ENCODE measurements at regions not wholly inside any gene's neighbourhood (a gene's known extent, or its start where the extent isn't known, plus 50 kb on each side); places are given as distances from the start of the nearest gene placed in this dataset.
"Not testable (repeated sequence)": the region's sequence is repeated elsewhere in the genome, so short reads cannot be mapped to it uniquely, and the experiment has no call there.

- in situ Hi-C loops (cut with HindIII; ENCODE audit: low pct_unique_long_range_greater_than_20kb, low sequenced_read_pairs): no loop called here
Observed at GRCh38 chr1:184828369-184828717, 73.7 kb upstream of the EDEM3 start.

DNA sequence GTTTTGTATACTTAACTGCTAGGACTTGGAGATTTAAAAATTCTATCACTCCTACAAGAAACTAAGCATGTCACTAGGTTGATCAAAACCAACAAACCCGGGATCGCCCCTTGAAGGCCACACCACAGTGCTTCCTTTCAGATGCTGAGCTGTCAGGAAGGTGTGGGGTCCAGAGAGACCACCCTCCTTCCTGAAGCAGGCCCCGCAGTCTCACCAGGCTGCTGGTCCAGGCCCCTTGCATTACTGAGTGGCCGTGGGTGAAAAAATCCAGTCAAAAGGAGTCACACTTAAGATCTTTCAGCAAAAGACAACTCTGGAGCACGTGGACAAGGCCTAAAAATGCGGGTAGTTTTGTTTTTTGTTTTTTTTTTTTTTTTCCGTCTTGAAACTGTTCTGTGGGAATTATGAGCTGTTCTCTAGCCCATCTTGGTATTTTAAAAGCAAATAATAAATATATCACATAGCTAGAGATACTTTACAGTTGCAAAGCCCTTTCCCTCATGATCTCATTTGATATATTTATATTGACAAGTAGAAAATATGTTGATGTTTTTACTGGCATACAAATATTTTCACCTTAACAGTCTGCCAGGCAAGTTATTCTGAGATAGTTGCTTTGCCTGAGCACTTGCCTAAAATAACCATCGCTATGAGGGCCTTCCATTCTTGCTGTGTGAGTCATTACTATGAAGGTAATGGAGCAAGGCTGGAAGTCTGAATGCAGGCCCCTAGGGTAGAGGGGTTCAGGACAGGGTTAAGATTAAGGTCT, 73.1 kb upstream of the EDEM3 start:
- DNase-seq (ENCODE audit: low read depth): peak; percentile 92

More at GRCh38 chr1:184828369-184828717, 73.7 kb upstream of the EDEM3 start:
- no peak for DNase-seq (ENCODE audit: low read depth)

GRCh38 chr1:184826001-184826400, 71.3 kb upstream of the EDEM3 start:
- no peak for DNase-seq (ENCODE audit: low read depth)
- in situ Hi-C loops (cut with HindIII; ENCODE audit: low pct_unique_long_range_greater_than_20kb, low sequenced_read_pairs): no loop called here

More for the DNA sequence above, 73.1 kb upstream of the EDEM3 start:
- in situ Hi-C loops (cut with HindIII; ENCODE audit: low pct_unique_long_range_greater_than_20kb, low sequenced_read_pairs): no loop called here

DNA sequence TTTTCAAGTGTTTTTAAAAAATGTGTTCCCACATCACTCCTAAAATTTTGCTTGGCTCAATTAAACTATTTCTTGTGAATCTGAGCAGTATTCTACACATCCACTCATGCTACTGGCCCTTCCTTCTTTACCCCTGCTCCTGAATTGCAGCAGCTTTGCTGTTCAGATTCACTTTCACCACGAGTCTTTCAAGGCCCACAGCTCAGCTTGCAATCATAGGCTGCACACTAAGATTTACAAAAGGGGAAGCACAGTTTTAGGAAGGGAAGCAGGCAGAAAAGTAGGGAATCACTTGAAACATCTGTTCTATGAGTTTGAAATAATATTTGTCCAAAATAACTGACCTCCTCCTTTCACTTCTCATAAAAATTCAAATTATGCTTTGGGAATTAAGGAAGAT, 70.9 kb upstream of the EDEM3 start:
- in situ Hi-C loops (cut with HindIII; ENCODE audit: low pct_unique_long_range_greater_than_20kb, low sequenced_read_pairs): no loop called here
- no peak for DNase-seq (ENCODE audit: low read depth)

DNA sequence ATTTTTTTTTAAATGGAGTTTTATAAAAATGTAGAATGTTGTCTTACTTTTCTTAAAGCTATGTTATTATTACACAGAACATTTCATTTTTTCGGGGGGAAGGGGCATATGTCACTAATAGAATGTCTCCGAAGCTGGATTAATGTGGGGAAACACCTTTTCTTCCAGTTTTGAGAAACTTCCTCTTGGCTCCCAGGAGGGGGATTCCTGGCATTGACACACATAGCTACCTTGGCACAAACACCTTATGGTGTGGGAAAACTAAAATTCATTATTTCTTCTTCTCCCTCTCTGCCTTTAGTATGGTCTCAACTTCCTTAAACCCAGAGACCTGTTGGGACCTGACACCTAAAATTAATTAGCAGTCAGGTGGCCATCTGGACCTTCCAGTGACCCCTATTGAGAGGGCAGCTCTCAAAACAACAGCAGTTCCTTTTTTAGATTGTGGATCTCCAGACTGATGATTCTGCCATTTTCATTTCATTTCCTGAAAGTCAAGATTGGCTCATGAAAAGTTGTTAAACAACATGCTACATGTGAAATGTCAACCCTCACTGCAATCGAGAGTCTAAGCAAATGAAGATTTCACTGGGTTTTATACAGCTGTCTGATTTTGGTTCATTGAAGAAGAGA, 70.1 kb upstream of the EDEM3 start:
- in situ Hi-C loops (cut with HindIII; ENCODE audit: low pct_unique_long_range_greater_than_20kb, low sequenced_read_pairs): no loop called here
- no peak for DNase-seq (ENCODE audit: low read depth)

DNA sequence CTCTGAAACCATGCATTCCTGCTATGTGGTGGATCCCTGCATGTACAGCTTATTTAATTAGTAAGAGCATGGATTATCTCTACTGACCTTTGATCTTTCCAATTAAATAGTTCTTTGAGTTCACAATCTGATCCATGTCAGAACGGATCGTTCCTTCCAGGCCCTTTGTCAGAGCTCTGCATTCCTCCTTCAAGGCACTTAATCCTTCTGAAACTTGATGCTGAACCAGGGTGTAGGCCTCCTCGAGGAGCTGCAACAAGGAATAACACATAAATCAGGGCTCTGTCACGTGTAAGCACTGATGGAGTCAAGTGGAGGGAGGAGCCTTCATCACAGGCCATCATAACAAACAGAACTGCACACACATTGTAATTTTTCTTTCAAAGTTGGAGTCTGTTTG, 68.4 kb upstream of the EDEM3 start:
- no peak for DNase-seq (ENCODE audit: low read depth)
- in situ Hi-C loops (cut with HindIII; ENCODE audit: low pct_unique_long_range_greater_than_20kb, low sequenced_read_pairs): no loop called here

DNA sequence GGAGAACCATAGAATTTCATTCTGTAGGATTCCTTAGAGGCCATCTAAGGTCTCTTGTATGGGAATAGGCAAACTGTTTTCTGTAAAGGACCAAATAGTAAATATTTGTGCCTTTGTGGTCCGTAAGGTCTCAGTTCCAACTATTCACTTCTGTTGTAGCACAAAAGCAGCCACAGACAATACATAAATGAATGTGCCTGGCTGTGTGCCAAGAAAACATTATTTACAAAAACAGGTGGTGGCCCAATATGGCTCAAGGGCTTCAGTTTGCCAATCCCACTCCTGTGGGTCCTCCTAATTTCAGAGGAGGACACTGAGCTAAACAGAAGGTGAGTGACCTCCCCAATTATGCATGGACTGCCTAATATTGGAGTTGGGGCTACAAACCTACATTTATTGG, 67.6 kb upstream of the EDEM3 start:
- in situ Hi-C loops (cut with HindIII; ENCODE audit: low pct_unique_long_range_greater_than_20kb, low sequenced_read_pairs): no loop called here
- DNase-seq (ENCODE audit: low read depth): no peak

GRCh38 chr1:184821658-184822057, 67.0 kb upstream of the EDEM3 start:
- in situ Hi-C loops (cut with HindIII; ENCODE audit: low pct_unique_long_range_greater_than_20kb, low sequenced_read_pairs): no loop called here

DNA sequence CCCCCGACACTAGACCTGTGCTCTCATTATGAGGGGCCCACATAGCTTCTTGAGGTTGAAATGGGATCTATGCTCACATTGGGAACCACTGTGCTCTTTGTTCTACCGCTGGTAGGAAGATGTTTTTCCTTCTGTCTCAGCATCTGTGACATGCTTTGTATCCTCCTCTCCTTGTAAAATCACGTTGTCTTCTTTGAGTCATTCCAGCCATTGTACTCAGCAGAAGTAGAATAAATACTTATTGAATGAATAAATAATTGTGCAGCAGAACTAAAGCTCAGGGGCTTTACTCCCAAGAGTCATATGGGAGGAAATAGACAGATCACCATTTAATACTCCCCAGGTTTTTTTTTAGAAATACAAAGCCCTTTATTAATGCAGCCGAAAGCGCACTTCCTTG, 66.3 kb upstream of the EDEM3 start:
- no peak for DNase-seq (ENCODE audit: low read depth)
- in situ Hi-C loops (cut with HindIII; ENCODE audit: low pct_unique_long_range_greater_than_20kb, low sequenced_read_pairs): no loop called here

More at GRCh38 chr1:184821658-184822057, 67.0 kb upstream of the EDEM3 start:
- DNase-seq (ENCODE audit: low read depth): no peak

DNA sequence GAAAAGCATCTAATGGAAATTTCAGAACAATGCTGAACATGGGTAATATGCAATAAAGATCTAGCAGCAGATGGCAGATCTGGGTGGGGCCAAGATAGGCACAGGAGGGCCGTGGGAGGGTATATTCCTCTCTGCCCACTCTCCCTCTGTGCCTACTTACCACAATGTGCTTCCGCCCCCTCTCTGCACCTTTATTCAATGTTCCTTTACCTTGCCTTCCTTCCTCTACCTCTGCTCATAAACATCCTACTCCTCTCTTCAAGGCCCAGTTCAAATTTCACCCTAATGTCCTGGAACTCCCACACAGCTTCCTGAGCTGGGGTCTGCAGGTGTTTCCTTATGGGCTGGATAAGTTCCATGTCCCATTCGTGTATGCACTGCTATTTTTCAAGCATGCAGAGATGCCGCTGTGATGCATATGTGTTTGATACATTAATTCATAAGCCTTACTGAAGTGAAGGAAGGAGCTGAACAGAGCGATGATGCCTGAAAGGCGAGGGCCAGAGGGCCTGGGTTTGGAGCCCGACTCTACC, 65.6 kb upstream of the EDEM3 start:
- in situ Hi-C loops (cut with HindIII; ENCODE audit: low pct_unique_long_range_greater_than_20kb, low sequenced_read_pairs): no loop called here
- no peak for DNase-seq (ENCODE audit: low read depth)

DNA sequence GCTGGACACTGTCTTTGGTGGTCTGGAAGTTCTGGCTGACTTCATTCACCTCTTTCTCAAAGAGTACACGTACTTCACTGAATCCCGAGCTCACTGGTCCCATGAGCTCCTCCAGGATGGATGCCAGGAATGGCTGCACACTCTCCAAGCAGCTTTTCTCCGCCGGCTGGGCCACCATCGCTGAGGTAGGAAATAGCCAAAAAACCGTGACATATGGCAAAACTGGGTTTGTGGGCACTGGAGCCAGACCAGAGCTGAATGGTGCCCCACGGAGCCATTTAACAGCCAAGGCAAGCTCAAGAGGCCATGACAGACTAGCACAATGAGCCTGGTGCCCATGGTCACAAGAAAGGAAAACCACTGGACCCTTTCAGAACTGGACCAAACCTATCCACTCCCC, 64.0 kb upstream of the EDEM3 start:
- DNase-seq (ENCODE audit: low read depth): no peak
- in situ Hi-C loops (cut with HindIII; ENCODE audit: low pct_unique_long_range_greater_than_20kb, low sequenced_read_pairs): no loop called here

GRCh38 chr1:184817003-184817402, 62.3 kb upstream of the EDEM3 start:
- in situ Hi-C loops (cut with HindIII; ENCODE audit: low pct_unique_long_range_greater_than_20kb, low sequenced_read_pairs); DNase-seq (ENCODE audit: low read depth): not testable (repeated sequence)

DNA sequence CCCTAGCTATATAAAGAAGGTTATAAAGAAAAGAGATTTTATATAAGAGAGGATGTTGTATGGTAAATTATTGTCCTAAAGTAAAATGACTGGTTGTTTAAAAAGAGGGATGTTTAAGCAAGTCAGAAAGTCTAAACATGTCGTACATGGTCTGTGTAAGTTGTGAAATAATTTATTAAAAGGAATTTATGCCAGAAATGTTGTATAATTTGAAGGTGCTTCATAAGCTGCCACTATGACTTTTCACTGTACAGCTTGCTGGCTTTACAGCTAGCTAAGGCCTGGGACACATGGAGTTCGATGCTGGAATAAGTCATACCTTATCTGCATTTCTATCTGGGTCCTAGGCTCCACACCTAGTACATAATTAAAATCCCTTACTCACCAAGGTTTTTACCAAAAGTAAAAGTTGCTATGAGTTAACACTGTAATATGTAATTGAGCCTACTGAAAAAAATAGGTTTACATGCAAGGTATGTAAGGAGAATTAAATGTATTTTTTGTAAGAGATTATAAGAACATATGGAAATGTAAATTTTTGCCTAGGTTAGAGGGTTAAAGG, 59.0 kb upstream of the EDEM3 start:
- in situ Hi-C loops (cut with HindIII; ENCODE audit: low pct_unique_long_range_greater_than_20kb, low sequenced_read_pairs): no loop called here
- DNase-seq (ENCODE audit: low read depth): no peak

DNA sequence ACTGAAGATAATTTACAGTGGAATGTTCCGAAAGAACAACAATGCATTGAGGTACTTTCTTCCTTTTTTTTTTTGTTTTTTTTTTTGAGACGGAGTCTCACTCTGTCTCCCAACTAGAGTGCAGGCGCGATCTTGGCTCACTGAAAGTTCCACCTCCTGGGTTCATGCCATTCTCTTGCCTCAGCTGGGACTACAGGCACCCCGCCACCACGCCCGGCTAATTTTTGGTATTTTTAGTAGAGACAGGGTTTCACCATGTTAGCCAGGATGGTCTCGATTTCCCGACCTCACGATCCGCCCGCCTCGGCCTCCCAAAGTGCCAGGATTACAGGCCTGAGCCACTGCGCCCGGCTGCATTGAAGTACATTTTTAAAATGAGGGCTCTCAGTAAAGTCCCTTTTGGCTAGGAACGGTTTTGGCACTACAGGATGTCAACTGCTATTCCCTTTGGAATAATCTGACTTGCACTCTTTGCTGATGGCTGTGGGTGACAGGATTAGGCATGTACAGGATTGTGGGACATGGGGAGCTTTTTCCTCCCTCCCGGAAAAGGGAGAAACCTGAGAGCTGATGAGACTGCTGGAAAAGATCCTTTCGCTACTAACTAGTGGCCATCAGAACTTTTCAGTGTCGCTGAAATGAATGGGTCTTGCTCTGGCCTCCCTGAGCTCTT, 56.9 kb upstream of the EDEM3 start:
- in situ Hi-C loops (cut with HindIII; ENCODE audit: low pct_unique_long_range_greater_than_20kb, low sequenced_read_pairs): no loop called here

GRCh38 chr1:184810735-184811343, 56.2 kb upstream of the EDEM3 start:
- in situ Hi-C loops (cut with HindIII; ENCODE audit: low pct_unique_long_range_greater_than_20kb, low sequenced_read_pairs): no loop called here
- no peak for DNase-seq (ENCODE audit: low read depth)

More for the DNA sequence above, 56.9 kb upstream of the EDEM3 start:
- no peak for DNase-seq (ENCODE audit: low read depth)

DNA sequence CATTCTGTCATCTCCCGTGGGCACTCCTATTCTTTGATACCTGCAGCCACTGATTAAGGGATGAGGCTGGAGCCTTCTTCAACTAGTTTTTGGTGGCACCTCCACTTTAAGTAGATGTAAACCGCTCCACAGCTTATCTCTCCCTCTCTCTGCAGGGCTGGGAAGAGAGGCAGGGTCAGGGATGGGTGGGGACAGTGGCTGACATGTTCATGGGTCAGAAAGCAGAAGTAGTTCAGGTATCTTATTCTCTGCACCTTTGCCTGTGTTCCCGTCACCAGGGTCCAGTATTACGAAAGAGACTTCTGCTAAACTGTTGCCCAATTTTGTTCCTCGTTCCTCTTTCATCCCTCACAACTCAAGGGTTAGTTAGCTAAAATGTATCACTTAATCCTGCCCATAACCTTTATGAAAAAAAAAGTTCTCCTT, 51.7 kb upstream of the EDEM3 start:
- DNase-seq (ENCODE audit: low read depth): no peak
- in situ Hi-C loops (cut with HindIII; ENCODE audit: low pct_unique_long_range_greater_than_20kb, low sequenced_read_pairs): no loop called here

- in situ Hi-C loops (cut with HindIII; ENCODE audit: low pct_unique_long_range_greater_than_20kb, low sequenced_read_pairs): no loop called here
- peak; percentile 72 for DNase-seq (ENCODE audit: low read depth)
Observed at GRCh38 chr1:184805667-184806295, 51.1 kb upstream of the EDEM3 start.
